Right lung (tissue), 2 donors: ENCODE measurements at regions not wholly inside any gene's neighbourhood (a gene's known extent, or its start where the extent isn't known, plus 50 kb on each side); places are given as distances from the start of the nearest gene placed in this dataset.
"Not testable (repeated sequence)": the region's sequence is repeated elsewhere in the genome, so short reads cannot be mapped to it uniquely, and the experiment has no call there.

Source experiments
- DNase-seq, 2 donors: peaks; one replicate each; pipeline ENCODE4 v3.0.0-alpha.2; 2013

DNA sequence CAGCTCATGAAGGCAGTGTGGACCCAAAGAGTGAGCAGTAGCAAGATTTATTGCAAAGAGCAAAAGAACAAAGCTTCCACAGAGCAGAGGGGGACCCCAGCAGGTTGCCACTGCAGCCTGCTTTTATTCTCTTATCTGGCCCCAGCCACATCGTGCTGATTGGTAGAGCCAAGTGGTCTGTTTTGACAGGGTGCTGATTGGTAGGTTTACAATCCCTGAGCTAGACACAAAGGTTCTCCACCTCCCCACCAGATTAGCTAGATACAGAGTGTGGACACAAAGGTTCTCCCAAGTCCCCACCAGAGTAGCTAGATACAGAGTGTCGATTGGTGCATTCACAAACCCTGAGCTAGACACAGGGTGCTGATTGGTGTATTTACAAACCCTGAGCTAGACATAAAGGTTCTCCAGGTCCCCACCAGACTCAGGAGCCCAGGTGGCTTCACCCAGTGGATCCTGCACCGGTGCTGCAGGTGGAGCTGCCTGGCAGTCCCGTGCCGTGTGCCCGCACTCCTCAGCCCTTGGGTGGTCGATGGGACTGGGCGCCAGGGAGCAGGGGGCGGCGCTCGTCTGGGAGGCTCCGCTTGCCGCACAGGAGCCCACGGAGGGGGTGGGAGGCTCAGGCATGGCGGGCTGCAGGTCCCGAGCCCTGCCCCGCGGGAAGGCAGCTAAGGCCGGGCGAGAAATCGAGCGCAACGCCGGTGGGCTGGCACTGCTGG is 80.9 kb upstream of the BCHE start:
- not testable (repeated sequence) for DNase-seq

DNA sequence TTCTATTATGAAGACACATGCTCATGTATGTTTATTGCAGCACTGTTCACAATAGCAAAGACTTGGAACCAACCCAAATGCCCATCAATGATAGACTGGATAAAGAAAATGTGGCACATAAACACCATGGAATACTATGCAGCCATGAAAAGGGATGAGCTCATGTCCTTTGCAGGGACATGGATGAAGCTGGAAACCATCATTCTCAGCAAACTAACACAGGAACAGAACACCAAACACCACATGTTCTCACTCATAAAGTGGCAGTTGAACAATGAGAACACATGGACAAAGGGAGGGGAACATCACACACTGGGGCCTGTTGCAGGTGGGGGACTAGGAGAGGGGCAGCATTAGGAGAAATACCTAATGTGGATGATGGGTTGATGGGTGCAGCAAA is 77.9 kb upstream of the BCHE start:
- DNase-seq, result not testable (repeated sequence)

DNA sequence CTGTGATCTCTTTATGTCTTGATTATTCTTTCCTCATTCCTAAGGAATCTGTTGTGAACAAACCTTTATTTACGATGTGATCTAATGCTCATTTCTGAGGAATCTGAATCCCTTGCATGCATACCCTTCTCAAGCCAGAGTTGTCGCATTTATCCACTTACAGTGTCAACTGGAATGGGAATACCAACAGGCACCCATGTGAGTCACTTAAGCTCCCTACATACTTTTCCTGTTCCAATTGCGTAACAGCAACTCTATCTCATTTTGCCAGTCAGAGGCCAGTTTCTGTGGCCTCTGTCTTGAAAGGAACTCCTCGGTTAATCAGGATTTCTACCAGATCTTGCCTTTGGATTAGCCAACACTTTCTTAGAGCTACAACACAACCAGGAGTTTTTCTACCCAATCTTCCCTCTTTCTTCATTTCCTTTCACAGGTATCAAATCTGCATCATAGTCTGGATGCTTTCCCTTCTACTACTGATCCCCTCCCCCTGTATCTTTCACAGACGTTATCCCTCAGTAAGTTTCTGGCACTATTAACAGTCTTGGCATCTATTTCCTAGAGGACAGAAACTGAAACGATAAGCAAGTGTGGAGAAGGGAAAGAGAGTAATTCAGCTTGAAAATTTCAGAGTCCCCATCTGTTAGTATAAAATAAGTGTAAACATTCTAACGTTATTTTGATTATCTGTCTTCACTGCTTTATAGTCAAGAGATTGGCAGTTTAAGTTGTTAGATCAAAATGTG is 66.8 kb upstream of the BCHE start:
- no peak for DNase-seq

DNA sequence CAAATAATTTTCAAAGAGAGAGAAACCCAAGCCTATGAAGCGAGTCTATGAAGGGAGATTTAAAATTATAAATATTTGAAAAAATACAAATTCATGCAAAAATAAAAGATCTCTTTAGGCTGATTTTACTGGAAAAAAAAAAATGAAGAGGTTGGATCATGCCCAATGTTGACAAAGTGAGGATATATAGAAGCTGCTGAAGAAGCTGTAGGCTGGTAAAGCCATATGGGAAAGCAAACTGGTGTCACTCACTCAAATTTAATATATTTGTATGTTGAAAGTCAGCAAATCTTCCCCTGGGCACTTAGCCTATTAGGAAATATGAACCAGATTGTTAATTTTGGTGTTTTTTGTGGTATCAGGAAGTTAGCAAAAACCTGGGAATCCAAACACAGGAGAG is 61.8 kb upstream of the BCHE start:
- DNase-seq, result no peak

DNA sequence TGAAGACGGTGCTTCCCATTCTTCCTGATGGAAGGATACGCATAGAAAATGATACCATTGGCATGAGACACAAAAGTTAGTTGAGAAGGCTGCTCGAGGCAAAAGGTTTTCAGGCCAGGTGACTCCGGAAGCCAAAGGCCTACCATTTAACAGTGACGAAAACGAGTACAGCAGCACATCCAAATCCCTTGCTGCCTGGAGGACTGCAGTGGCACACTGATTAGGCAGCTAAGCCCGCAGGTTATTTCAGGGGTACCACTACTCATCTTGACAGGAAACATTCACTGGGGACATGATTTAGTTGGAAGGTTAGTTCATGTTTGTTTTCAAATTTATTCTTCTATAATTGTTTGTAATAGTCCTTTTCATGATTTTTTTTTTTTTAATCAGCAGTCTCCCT is 59.9 kb upstream of the BCHE start:
- no peak for DNase-seq

DNA sequence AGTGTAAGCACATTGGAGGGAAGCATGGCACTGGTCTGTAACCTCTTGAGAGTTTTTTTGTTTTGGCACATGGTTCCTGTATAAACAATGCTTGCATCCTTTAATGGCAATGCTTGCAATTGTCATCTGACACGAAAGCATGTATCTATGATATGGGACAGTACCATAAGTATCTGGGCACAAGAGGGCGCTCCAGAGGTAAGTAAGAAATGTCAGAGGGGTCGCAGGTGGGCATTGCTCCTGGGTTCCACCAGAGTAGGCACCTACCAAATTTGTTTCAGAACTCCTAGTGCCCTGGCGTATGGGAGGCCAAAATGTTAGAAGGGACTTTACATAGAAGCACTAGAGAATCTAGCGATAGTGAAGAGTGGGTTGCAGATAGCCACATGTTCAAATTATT is 58.7 kb upstream of the BCHE start:
- DNase-seq, result no peak

DNA sequence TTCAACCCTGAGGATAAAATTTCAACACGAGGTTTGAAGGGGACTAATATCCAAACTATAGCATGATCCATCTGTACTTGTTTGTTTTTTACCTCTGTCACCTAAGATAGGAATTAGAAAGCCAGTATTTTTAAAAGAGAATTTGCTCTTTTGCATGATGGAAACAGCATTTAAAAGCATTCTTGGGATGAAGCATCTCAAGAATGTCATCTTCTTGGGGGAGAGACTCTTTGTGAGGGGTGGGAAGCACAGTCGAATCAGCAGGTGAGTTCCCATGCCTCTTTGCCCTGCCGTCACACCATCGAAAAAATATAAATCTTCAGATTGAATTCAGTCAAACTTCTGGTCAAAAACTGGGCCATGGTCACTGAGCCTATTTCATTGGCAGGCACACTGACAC is 55.3 kb upstream of the BCHE start:
- DNase-seq, result no peak
